Activated naive CD4-positive, alpha-beta T cell treated with anti-CD3 and anti-CD28 coated beads, Interleukin-2, amount 50 U/mL, for 16 hours (primary cell): ENCODE measurements at regions not wholly inside any gene's neighbourhood (a gene's known extent, or its start where the extent isn't known, plus 50 kb on each side); places are given as distances from the start of the nearest gene placed in this dataset.
"Not testable (repeated sequence)": the region's sequence is repeated elsewhere in the genome, so short reads cannot be mapped to it uniquely, and the experiment has no call there.

ENCODE experiments used
- DNase-seq: peaks from one replicate; pipeline ENCODE4 v3.0.0-alpha.2; 2020

DNA sequence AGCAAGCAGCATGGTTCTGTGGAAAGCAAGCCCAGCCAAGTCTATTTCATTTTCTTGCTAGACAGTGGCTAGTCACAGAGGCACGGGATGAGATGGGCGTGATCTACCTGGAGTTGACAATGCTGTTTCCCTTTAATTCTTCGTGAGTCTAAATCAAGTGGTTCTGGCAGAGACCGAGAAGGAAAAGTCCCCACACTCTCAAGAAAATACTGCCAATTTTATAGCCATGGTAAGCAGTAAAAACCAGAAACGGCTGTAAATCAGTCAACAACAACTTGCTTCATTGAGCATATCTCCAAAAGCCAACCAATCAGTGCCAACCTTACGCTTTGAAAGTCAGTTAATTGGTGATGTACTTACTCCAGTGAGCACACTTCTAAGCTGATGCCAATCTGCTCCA, 223.4 kb downstream of the SEC23IP start:
- DNase-seq = no peak

DNA sequence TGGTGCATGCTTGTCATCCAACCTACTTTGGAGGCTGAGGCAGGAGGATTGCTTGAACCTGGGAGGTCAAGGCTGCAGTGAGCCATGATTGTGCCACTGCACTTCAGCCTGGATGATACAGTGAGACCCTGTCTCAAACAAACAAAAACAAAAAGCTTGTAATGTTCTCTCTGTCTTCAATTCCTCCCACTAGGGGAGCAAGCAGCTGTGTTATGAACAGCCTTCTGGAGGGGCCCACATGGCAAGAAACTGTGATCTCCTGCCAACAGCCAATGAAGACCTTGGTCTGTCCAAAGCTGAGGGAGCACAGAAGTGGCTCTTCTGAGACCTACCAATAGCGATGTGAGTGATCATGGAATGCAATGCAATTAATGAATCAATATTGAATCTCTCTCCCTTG, 229.2 kb downstream of the SEC23IP start:
- DNase-seq = no peak

DNA sequence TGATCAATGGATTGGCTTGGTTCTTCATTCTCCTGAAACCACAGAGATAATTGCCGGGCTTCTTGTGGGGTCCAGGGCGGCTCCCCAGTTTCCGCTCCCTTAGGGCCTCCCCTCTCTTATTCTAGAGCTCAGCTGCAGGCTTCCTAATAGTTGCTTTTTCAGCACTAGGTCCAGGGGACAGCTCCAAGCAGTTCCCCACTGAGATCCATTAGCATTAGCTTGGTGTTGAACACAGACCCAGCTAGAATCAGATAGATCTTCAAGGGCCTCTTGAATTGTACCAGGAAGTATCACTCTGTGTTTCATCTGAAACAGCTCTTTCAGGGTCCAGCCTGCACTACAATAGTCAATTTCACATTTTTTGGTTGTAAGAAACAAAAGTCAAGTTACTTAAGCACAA, 238.7 kb downstream of the SEC23IP start:
- no peak for DNase-seq

DNA sequence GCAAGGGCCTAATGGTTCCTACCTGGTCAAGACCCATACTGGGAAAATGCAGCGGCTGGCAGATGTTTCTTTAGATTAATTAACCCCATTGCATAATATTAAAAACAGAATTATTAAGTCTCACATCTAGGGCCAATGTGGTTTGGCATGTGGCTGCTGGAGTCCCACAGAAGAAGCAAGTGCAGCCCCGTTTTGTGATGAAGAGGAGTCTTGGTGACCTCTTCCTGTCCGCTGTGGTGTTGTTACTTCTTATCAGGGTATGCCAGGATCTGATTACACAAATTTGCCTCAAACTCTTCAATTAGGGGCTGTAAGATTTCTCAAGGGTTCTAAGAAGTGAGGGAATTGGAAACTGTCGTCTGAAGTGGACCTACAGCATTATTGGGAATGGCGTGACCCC, 240.3 kb downstream of the SEC23IP start:
- no peak for DNase-seq

DNA sequence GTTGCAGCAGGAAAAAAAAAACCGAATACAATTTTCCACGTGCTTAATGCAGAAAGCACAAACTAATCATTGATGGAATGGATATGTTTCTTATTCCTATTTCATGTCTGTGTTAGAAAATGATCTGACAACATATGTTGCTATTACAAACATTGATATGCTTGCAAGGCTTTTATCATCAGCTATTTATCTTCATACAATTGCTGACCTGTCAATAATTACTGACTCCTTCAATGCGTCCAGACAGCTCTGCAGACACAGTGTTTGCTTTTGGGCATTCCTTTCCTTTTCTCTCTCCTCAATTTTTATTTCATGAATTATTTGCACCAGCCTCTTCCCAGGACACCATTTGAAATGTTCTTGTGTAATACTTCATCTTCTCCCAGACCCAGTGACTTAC, 246.2 kb downstream of the SEC23IP start:
- DNase-seq = no peak

DNA sequence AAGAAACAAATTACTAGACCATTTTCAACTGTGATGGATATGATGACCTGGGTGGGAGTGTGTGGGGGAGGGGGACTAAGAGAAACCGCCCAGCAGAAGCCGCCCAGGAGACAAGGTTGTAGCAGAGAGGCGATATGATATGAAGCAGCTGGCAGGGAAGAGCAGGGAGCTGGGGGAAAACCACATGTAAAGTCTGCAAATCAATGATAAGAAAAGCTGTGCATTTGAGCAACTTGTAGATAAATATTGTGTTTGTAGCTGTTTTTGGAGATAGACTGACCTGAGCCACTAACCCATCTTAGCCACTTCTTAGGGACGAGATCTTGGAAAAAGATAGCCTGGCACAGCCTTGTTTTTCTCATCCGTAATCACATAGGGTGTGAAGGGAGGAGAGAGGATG, 252.6 kb downstream of the SEC23IP start:
- DNase-seq = no peak

DNA sequence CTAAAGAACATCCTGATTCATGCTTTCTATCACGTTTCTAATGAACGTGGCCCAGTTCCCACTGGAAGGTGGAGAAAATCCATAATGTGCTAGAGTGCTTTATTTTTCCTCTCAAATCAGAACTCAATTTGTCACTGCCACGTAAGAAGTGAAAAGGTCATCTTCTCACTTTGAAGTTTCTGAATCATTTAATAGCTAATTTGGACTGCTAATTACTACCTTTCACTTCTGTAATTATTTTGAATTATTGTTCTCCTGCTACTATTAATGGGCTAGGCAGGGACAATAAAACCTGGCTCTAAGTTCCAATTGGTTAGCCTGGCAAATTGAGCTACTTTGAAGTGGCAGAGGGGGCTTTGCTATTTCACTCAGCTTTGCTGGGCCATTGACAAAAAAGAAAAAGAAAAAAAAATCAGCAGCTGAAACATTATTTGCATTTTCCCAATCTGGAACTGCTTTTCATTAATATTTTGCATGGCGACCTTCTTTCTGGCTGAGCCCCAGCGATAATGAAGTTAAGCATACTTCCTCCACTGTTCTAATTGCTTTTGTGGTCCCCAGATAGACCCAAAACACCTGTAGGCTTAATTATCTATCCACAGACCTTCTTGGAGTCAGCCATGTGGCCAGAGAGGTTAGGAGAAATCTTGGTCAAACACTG, 264.2 kb downstream of the SEC23IP start:
- DNase-seq = no peak

DNA sequence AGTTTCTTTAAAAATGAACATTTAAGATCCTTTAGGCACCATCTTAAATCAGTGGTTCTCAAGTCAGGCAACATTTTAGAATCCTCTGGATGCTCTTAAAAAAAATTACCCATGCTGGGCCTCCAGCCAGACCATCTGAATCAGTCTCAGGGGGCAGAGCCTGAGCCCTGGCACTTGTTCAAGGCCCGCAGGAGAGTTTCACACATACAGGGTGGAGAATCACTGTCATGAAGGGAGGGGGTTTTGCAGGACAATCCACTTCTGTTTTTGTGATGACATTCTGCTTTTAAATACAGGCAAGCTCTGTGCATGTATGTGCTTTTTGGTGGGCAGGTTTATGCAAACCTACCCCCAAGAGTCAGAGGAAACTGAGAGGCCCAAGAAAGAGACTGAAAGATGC, 268.6 kb downstream of the SEC23IP start:
- no peak for DNase-seq

DNA sequence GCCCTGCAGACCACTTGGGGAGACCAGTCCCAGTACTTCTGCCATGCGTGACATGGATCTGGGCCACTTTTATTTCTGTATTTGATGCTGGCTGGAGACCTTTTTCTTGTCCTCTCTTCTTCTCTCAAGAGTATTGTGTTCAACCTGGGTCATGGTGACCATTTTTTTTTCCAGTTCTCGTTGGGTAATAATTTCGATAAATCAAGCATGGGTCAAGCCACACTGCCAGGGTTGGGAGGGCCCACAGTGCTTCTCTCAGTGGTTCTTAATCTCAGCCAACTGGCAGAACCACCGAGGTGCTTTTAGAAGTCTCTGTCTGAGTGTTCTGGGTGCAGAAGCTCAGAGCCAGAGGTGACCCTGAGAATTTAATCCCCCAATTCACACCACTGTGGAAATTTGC, 269.9 kb downstream of the SEC23IP start:
- DNase-seq = no peak

DNA sequence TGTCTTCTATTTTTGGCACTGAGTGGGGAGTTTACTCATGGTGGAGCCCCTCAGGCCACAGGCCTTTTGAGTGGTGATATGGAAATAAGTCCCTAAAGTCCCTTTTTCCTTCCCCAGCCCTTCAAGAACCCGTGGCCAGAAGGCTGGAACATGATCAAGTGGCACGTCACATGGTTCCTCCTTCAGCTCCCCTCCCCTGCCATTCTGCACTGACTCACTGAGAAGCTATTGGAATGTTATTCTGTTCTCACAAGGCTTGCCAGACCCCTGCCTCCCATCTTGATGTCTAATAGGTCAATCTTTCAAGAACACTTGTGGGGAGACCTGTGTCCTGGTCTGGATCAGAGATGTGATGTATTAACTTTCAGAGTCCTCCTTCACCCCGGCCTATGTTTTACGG, 279.8 kb downstream of the SEC23IP start:
- no peak for DNase-seq

DNA sequence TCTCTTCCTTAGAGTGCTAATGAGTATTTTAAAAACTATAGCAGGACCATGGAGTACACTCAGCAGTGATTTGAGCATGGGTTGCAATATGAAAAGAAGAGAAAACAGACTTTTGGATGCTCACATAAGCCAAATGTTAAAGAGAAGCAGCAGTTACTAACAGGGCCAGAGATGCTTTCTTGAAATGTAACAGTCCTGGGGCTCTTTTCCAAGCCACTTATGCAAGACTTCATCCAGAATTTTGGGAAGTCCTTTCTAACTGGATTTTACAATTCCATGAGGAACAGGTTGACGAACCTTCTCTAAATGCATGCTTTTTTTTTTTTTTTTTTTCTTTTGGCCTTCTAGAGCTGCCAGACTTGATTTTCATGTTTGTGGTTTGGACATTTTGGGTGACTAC, 282.0 kb downstream of the SEC23IP start:
- DNase-seq = no peak

DNA sequence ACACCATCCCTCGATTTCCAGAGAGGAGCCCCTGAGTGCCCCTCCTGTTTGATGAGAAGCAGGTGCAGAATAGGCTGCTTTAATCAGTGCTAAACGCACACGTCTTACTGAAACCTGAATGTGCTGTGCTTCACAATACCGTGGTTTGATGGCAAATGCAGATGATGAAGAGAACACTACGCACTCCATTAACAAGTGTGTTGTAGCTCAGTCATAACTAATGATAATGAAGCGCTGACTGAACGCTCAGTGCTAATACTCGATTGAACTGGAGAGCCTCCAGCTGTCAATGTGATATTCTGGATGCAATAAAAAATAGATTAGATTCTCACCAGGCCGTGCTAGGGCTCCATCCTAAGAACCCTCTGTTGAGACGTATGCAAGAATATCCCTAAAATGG, 279.7 kb upstream of the PLPP4 start:
- DNase-seq = no peak

DNA sequence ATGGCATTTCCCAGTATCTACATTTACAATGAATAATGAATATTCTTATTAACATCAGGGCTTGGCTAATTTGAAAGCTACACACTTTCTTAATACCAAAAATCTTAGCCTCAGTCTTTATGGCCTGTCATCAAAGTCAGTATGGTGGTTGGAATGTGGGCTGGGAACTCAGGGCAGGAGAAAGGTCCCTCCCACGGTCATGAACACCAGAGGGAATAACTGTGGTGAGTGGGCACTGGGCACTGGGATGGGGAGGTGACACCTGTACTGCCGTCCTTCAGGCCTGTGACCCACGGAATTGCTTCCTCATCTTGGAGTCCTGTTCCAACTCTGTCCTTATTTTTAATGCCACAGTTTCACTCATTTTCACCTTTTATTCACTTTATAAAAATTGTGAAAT, 276.9 kb upstream of the PLPP4 start:
- no peak for DNase-seq

DNA sequence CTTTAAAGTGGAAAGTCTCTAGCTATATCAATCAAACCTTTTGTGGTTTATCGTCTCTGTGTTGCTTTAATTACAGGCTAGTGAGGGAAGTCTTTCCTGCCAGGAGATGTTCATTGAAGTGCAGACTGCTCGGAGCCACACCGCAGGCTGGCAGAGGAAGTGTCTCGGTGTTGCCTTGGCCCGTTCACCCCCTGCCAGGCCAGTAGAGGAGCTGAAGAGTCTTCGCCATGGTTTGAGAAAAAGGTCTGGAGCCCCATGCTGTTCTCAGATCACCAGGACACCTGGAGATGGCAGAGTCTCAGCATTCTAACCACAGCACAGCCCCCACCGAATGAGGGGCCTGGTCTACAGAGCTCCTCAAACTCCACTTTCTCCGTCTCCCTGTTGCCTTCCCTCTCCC, 275.9 kb upstream of the PLPP4 start:
- DNase-seq = no peak

DNA sequence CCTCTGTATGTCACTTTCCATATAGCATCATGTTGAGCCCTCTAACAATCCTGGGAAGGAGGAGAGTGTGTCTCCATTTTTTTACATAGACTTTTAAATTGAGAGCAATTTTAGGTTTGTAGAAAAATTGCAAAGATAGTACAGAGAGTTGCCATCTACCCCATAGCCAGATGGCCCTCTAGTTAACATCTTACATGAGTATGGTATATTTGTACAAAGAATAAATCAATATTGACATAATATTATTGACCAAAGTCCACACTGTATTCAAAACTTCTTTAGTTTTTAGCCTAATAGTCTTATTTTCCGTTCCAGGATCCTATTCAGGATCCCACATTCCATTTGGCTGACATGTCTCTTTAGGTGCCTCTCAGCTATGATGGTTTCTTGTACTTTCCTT, 274.6 kb upstream of the PLPP4 start:
- no peak for DNase-seq

DNA sequence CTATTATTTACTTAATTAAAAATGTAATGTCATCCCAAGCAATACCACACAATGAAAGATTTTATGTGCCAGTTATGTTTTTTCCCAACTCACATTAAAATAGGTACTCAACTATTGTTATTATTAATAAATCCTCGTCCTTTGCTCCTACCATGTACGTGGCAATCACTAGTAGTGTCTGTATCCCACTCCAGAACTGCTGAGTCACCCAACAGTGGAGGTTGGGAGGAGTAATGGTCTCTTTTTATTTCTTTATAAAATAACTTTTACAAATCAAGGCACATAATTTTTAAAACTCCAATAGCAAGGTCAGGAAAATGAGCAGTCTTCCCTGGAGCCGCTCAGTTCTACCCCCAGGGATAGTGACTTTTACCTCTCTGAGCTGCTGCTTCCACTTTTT, 273.5 kb upstream of the PLPP4 start:
- DNase-seq = no peak

DNA sequence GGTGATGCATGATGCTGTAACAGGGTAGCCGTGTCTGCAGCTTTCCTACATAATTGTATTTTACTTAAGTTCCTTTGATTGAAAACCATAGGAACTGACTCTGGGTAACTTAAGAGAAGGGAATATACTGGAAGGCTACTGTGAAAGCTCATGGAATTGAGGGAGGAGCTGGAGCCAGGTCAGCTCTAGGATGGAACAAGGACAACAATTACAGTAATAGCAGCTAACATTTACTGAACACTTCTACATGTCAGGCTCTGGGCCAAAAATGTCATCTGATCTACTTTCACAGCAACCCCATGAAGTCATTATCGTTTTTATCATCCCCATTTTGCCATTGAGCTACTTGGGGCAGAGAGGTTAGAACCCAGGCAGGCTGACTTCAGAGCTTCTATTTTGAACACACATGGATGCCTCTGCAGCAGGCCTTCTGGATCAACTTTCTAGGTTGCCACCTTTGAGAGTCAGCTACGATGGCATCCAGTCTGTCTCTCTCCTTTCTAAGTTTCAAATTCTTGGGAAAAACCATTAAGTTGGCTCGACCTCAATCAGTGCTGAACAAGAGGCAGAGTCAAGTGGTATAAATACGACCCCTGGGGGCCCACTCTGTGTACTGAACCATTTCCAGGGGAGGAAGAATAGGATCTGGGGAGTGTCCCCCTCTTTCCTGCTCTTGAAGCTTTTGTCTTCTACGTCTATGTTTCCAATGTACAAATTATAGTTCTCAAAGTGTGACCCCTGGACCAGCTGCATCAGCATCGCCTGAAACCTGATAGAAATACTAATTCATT, 272.3 kb upstream of the PLPP4 start:
- no peak for DNase-seq

DNA sequence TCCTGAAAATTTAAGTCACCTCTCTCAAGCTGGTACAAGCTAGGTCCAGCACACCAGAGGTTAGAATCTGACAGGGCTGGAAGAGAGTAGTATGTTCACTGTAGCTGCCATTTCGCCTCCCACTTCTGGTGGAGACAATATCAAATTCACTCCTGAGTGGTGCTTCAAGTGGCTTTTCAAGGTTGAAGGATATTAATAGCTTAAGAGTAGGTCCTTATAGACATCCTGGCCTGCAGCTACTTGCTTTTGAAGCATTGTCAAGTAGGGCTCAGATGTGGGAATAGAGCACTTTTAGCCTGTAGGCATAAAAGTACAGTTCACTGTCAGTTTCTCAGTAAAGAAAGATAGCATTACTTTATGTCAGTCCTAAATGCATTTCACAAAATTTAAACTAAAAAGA, 270.5 kb upstream of the PLPP4 start:
- no peak for DNase-seq

DNA sequence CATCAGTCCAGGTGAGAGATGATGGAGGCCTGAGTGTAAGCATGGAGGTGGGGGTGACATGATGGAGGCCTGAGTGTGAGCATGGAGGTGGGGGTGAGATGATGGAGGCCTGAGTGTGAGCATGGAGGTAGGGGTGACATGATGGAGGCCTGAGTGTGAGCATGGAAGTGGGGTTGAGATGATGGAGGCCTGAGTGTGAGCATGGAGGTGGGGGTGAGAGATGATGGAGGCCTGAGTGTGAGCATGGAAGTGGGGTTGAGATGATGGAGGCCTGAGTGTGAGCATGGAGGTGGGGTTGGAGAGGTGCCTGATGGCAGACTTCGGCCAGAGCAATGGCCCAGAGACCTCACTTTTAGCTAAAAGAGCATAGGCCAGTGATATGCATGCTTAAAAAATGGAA, 269.9 kb upstream of the PLPP4 start:
- not testable (repeated sequence) for DNase-seq

DNA sequence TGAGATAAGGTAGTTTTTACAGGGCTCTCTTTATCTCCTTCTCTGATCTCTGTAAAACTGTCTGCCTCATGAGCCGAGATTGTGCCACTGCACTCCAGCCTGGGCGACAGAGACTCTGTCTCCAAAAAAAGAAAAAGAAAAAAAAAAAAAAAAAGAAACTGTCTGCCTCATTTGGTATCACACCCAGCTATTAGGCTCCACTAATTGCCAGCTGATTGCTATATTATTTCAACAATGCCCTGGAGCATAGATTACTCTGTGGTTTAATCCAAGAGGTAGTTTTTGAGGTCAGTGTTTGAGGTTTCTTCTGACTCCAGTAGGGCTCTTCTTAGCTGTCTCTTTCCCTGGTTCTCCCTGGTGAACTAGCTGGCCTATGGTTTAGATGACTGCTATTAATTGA, 268.1 kb upstream of the PLPP4 start:
- no peak for DNase-seq

DNA sequence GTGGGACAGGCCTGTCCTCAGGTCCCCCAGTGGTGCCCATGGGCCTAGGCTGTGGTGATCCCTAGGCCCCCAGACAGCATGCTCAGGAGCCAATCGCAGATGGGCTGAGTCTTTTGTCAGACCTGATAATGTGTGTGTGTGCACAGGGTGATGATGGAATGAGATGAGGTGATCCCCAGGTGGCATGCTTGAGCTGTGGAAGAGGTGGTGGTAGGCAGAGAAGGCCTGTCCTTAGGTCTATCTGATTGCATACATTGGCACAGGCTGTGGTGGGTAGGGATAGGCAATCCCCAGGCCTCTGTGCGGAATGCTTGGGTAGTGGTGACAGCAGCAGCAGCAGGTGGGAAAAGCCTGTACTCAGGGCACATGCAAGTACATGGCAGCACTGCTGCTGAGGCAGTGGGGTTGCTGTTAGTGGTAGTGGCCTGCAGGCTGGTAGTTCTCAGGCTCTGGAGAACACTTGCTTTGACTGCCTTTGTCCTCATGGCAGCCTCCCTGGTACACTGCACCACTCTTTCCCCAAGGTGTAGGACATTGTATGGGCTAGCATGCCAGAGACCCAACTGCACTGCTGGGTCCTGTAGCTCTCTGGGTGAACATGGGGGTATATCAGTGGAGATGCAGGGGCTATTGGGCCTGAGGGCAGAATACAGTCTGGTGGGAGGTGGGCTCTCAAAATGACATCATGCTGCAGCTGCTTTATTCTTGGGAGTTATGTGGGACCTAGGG, 260.9 kb upstream of the PLPP4 start:
- no peak for DNase-seq

DNA sequence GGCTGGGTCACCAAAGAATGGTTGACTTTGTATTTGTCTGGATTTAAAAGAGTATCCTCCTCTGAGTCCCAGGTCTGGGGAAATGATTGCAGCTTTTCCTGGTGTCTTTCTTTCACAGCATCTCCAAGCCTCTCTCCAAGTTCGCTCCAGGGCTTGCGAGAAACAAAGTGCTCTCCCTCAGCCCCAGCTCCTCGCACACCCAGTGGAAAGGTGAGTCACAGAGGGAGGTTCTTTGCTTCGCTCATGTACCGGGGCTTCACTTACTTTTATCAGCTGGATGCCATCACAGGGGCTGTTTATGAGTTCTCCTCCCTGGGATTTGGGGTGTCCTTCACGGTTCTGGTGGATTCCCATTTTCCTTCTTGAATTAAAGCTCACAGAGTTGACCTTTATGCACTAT, 252.2 kb upstream of the PLPP4 start:
- no peak for DNase-seq

DNA sequence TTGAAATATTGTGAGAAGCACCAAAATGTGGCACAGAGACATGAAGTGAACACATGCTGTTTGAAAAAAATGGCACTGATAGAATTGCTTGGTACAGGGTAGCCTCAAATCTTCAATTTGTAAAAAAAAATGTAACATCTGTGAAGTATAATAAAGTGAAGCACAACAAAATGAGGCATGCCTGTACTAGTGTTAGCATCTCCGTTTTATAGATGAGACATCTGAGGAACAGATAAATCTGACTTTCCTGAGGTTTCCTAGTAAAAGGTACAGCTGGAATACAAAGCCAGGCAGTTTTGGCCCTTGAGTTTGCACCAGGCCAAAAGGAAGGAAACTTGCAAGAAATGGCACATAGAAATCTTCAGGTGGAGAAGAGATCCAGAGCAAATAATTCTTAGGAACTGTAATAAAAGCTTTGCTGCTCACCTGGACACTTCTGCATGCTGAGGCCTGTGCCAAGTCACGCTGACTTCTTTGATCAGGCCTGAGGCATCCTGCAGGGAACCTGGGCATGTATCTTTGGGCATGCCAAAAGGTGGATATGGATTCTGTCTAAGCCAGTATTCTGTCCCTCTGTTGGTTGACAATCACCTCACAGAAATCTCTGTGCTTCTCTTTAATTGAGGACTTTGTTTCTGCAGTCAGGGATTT, 251.5 kb upstream of the PLPP4 start:
- no peak for DNase-seq

DNA sequence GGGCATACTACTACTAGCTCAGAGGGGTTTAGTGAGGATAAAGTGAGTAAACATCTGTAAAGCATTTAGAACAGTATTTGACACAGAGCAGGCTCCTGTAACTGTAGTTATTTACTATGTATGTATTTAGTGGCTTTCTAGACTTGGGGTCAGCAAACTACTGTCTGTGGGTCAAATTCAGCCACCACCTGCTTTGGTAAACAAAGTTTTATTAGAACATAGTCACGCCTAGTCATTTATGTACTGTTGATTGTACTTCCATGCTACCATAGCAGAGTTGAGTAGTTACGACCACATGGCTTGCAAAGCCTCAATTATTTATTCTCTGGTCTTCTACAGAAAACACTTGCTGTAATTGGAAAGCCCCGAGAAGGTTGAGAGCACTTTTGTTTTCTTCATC, 248.5 kb upstream of the PLPP4 start:
- no peak for DNase-seq
